HG03159 (cell line): ENCODE measurements at regions not wholly inside any gene's neighbourhood (a gene's known extent, or its start where the extent isn't known, plus 50 kb on each side); places are given as distances from the start of the nearest gene placed in this dataset.
"Not testable (repeated sequence)": the region's sequence is repeated elsewhere in the genome, so short reads cannot be mapped to it uniquely, and the experiment has no call there.

Experiments used
- ATAC-seq: cut with Tn5 transposase; IDR thresholded peaks from one replicate; pipeline ENCODE4 v1.9.1; 2021; ENCODE audit warnings: mild to moderate bottlenecking, moderate library complexity; ENCODE audit not compliant: unreplicated experiment

GRCh38 chr4:126742885-126743284 is 889.9 kb upstream of the INTU start:
- no peak for ATAC-seq

DNA sequence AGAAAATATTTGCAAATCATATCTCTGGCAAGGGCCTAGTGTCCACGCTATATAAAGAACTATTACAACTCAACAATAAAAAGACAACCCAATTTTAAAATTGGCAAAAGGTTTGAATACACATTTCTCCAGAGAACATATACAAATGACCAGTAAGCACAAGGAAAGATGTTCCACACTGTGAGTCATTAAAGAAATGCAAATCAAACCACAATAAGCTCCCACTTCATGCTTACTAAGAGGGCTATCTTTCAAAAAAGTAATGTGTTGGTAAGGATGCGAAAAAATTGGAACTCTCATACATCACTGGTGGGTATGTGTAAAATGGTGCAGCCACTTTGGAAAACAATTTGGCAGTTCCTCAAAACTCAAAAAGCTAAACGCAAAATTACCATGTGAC is 884.0 kb upstream of the INTU start:
- no peak for ATAC-seq

DNA sequence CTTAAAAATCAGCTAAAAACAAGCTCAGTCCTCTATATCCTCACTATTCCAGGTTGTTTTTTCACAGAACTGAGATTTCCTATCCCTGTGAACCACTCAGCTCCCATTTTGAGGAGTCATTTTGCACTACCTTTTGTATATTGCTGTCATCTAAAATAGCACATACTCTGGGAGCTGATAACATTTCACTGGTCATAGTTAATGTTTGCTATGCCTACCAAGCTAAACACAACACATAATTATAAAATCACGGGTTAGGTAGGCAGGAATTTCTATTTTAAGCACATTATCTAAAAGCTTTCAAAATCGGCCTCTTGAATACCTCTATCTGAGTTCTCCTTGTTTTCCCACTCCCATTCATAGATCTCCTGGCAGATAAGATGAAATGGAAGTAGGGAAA is 882.0 kb upstream of the INTU start:
- ATAC-seq = no peak

DNA sequence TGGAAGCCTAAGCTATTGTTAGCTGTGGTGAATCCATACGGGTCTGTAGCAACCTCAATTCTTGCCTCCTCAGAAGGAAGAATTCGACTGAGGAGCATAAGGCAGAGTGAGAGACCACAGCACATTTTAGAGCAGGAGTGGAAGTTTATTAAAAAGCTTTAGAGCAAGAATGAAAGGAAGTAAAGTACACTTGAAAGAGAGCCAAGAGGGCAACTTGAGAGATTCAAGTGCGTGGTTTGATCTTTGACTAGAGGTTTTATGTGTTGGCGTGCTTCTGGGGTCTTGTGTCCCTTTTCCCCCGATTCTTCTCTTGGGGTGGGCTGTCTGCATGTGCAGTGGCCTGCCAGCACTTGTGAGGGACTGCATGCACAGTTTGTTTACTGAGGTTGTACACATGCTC is 880.6 kb upstream of the INTU start:
- ATAC-seq = no peak

DNA sequence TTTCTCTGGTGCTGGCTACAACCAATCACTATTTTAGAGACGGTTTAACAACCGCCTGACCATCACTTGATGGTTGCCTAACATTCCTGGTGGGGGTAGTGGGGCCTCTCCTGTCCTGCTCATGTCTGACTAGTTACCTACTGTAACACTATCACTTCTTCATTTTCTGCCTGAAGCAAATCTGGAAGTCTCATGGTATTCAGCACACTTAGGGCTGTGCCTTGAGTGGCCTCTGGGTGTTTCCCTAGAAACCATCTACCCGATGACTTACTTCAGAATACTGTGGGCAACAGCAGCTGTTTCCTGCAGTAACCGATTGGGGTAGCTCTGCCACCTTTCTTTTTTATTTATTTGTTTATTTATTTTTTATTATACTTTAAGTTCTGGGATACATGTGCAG is 880.1 kb upstream of the INTU start:
- ATAC-seq = no peak

DNA sequence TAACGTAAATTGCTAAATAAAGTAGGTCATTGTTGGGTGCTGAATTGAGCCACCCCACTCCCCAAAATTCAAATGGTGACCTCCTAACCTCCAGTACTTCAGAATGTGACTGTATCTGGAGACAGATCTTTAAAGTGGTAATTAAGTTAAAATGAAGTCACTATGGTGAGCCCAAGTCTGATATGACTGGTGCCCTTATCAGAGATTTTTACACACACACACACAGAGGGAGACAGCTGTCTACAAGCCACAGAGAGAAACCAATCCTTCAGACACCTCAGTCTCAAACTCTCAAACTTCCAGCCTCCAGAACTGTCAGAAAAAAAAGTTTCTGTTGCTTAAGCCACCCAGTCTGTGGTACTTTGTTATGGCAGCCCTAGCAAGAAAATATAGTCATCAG is 879.2 kb upstream of the INTU start:
- ATAC-seq = no peak

- no peak for ATAC-seq
Observed at GRCh38 chr4:126755506-126755905, 877.3 kb upstream of the INTU start.

DNA sequence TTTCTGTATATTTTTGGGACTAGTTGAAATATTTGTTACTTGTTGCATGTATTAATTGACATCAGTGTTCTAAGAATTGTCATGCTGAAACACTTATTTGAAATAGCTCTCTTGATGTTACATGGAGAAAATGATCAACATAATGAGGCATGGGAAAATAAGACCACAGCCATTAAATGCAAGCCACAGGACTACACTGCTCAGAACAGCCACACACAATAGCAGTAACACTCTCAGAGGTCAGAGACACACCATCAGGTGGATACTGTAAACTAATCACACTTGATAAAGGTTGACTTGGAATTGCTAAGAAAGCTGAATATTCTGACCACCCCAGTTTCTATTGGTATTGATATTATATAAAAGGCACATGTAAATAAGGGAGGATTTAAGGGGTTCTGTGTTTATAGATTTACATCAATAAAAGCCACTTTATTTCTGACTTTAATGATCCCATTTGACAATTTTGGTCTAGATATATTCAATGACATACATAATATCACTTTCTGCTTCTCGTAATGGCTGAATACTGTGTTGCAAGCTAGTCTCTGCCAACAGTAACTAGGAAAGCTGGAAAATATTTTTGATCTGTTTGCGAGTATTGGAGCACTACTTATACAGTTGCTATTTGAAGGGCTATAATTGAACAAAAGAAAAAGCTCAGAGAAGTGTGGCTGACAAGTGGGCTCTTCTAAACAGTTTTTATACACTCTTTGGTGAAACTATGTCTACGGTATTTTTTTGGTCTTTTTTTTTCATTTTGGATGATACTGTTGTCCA is 876.5 kb upstream of the INTU start:
- no peak for ATAC-seq

- no peak for ATAC-seq
Observed at GRCh38 chr4:126757219-126757618, 875.5 kb upstream of the INTU start.

GRCh38 chr4:126758493-126758892 is 874.3 kb upstream of the INTU start:
- ATAC-seq = no peak

DNA sequence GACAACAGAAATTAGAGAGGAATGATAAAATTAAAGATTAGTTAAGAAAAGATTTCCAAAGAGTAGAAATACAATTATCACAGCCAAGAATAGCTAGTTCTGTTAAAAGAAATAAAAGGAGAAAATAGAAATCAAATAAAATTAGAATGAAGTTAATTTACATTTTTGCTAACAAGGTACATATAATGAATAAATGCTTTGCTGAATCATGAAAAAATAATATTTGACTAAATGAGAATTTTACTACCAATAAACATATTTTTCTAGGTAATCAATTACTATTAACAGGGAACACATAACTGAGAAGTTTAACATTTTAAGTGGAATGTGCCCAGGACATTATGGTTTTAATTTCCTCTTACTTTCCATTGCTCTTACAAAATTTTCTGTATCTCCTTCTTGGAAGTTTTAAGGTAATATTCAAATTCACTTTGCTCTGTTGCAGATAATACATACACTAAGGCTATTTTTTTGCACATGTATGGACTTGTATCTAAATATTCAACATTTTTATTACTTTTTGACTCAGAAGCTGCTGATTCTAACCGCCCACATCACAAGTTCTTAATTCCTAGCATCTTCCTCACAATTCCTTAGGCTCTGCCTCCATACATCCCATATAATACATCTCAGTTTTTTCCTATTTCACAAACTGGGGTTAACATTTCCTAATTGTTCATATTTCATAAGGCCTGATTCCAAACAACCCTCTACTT is 870.7 kb upstream of the INTU start:
- no peak for ATAC-seq

DNA sequence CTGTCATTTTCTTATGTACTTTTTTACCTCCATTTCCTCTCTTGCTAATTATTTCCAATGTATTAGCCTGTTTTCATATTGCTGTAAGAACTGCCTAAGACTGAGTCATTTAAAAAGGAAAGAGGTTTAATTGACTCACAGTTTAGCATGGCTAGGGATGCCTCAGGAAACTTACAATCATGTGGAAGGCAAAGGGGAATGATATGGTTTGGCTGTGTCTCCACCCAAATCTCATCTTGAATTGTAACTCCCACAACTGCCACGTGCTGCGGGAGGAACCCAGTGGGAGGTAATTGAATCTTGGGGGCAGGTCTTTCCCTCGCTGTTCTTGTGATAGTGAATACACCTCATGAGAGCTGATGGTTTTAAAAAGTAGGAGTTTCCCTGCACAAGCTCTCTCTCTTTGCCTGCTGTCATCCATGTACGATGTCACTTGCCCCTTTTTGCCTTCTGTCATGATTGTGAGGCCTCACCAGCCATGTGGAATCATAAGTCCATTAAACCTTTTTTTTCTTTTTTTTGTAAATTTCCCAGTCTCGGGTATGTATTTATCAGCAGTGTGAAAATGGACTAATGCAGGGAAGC is 870.0 kb upstream of the INTU start:
- ATAC-seq = no peak

DNA sequence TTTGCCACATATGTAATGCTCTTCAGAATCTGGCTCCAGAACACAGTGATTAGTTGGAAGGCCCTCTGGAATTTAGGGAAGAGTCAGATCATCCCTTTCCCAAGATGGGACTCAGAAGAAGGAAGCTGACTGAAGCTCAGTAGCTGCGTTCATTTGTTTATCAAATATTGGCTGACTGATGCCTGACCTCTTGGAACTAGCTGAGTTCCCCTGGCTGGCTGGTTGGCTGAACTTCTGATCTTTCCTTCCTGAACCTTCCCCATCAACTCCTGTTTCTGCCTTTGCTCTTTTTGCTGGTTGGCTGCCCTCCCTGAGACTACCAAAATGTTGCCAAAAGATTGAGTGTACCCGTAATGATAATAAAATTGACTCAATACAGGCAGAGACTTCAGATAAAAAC is 866.5 kb upstream of the INTU start:
- ATAC-seq = no peak

DNA sequence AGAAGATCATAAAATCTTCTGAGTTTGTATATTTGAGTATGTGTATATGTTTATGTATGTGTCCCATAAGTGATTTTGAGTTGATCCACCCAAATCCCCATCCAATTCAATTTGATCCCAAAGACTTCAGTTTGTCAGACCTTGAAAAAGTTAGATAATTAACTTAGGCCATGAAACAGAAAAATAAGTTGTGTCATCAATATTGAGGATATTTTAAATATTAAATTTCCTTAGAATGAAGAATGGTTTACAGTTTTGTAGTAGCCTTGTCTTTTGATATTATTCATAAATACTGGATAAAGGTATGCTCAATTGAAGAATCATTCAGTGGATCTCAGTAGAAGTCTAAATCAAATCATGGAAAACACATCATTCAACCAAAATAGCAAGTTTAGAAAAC is 864.4 kb upstream of the INTU start:
- ATAC-seq = no peak

- ATAC-seq = not testable (repeated sequence)
Observed at GRCh38 chr4:126770811-126771553, 861.8 kb upstream of the INTU start.

DNA sequence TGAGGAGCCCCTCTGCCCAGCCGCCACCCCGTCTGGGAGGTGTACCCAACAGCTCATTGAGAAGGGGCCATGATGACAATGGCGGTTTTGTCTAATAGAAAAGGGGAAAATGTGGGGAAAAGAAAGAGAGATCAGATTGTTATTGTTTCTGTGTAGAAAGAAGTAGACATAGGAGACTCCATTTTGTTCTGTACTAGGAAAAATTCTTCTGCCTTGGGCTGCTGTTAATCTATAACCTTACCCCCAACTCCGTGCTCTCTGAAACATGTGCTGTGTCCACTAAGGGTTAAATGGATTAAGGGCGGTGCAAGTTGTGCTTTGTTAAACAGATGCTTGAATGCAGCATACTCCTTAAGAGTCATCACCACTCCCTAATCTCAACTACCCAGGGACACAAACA is 861.1 kb upstream of the INTU start:
- ATAC-seq = not testable (repeated sequence)

- no peak for ATAC-seq
Observed at GRCh38 chr4:126772662-126773061, 860.1 kb upstream of the INTU start.

DNA sequence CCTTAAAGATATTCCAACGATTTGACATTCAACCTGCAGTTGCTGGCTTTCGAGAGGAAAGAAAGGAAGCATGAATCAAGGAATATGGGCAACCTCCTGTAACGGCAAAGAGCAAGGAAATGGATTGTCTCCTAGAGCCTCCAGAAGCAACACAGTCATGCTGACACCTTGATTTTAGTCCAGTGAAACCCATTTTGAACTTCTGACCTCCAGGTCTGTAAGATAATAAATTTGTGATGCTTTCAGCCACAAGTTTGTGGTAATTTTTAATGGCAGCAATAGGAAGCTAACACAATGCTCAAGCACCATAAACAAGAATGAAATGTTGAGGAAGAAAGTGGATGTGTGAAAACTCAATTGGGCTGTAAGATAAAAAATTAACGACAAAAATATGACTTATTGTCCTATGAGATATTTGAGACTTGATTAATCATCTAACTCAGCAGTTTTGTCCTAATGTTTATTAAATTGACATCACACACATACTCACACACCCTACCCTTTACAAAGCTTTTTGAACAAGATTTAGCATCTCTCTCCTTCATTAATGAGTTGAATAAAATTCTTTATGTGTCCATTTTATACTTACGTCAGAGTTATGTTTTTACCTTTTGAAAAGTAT is 857.2 kb upstream of the INTU start:
- no peak for ATAC-seq

GRCh38 chr4:126776361-126776760 is 856.4 kb upstream of the INTU start:
- ATAC-seq = no peak

- ATAC-seq = no peak
Observed at GRCh38 chr4:126777649-126778048, 855.1 kb upstream of the INTU start.

- ATAC-seq = no peak
Observed at GRCh38 chr4:126778348-126778747, 854.4 kb upstream of the INTU start.
